Posterior cingulate gyrus (tissue), 11 donors: ENCODE measurements at regions not wholly inside any gene's neighbourhood (a gene's known extent, or its start where the extent isn't known, plus 50 kb on each side); places are given as distances from the start of the nearest gene placed in this dataset.
"Not testable (repeated sequence)": the region's sequence is repeated elsewhere in the genome, so short reads cannot be mapped to it uniquely, and the experiment has no call there.

Experiments used
- DNase-seq, 10 donors: peaks; one replicate each; pipeline versions ENCODE4 v3.0.0 to v3.0.0-alpha.2; 2020 to 2021; ENCODE audit warnings: mixed read lengths in 3 of 10
- intact Hi-C: fragments of 100-400 bp; cut with DNase I; formaldehyde crosslinking; loops from one replicate; pipeline ENCODE4 v1.15.1; 2023

DNA sequence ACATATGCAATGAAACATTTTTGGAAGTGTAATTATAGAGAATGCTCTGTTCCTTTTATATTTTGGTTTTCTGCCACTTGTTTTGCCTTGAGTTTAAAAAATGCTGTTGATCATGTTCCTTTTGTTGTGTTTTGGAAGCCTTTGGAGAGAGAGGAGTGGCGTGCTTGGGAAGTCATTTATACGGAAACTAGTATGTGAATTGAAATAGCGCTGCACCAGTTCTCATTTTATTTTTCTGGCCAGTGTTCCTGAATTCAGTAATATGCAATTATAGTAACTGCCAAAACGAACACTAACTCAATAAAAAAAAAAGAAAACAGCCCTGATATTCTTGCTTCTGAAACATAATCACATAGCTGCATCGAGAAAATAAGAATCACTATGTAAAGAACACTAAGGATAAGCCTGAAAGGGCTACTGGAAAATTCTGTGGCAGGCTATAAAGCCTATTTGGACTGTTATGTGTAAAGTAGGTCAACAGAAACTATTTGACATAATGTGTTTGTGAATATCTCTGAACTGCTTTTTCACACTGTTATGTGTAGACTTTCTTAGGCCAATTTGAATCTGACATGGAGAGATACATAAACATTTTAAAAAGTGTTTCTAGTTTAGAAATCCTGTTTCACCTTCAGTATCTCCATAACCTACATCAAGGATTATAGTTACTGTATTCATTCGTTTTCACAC, 742.0 kb downstream of the KCNT2 start:
- intact Hi-C loops, result no loop called here
- DNase-seq, result no peak

DNA sequence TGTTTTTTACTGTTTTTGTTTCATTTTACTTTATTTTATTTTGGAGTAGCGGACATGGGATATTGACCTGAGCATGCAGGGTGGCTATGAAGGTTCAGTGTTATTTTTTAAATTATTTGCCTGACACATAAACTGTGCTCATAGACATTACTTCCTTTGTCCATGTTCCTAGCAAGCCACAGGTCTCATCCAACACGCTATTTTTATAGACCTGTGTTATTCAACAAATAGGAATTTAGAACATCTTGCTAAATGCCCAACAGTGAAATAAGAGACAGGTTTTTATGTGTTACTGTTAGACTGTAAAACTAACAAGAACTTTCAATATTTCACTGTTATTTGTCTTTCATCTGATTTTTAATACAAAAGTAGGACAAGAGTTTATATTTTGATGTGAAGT, 756.4 kb downstream of the KCNT2 start:
- no peak for DNase-seq
- intact Hi-C loops, result no loop called here

DNA sequence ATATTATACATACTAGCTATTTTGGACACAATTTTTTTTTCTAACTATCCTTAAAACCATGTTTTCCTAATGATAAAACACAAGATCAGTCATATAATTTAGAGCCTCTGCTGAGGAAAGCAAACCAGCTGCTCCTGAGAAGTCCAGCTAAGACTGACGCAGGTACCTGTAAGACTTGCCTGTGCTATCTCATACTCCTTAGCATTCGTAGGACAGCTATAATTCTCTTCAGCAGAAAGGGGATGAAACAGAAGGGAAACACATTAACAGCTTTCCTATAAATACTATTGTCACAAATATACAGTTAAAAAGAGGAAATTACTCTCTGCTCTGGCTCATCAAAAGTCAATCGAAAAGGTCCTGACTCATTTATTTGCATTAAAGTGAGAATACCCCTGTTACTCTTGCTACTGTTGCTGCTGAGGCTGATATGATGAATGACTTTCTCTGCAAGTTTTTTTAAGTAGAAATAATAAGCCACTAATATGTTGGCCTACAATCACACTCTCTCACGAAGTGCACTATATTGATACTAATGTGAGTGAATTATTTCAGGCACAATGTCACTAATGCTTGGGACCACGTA, 757.1 kb downstream of the KCNT2 start:
- intact Hi-C loops, result no loop called here
- no peak for DNase-seq

DNA sequence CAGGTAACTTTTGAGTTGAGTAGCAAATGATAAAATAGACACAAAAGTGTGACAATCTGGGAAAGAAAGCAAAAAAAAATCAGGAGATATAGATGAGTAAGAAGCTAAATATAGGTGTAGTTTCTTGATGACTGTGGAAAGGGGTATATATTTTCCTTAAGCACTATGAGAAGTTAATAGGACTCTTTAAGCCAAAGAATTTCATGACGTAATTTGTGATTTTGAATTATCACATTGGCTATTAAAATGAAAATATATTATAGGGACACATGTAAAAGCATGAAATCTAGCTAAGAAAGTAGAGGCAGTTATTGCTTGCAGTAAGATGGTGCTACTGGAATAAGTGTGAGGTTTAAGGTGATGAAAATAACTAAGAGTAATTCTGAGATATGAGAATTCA, 759.1 kb downstream of the KCNT2 start:
- DNase-seq, result no peak

DNA sequence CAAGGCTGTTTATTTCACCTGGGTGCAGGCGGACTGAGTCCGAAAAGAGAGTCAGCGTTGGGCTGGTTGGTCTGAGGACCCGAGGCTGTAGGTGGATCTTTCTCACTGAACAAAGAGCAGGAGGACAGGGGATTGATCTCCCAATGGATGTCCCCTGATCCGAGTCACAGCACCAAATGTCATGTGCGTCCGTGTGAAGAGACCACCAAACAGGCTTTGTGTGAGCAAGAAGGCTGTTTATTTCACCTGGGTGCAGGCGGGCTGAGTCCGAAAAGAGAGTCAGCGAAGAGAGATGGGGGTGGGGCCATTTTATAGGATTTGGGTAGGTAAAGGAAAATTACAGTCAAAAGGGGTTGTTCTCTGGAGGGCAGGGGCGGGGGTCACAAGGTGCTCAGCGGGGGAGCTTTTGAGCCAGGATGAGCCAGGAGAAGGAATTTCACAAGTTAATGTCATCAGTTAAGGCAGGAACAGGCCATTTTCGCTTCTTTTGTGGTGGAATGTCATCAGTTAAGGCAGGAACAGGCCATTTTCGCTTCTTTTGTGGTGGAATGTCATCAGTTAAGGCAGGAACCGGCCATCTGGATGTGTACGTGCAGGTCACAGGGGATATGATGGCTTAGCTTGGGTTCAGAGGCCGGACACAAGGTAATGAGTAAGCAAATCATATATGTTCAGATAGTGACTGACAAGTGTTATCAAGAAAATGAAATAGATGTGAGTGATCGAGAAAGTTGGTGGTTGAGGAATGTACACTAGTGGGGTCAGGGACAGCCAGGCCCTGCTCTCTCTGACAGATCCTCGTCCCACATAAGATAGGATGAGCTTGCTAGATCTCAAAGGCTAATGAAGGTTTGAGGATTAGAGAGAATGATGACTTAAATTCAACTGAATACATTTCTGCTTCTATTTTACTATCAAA, 760.0 kb downstream of the KCNT2 start:
- intact Hi-C loops, result not testable (repeated sequence)

More for the DNA sequence above, 759.1 kb downstream of the KCNT2 start:
- intact Hi-C loops, result no loop called here

DNA sequence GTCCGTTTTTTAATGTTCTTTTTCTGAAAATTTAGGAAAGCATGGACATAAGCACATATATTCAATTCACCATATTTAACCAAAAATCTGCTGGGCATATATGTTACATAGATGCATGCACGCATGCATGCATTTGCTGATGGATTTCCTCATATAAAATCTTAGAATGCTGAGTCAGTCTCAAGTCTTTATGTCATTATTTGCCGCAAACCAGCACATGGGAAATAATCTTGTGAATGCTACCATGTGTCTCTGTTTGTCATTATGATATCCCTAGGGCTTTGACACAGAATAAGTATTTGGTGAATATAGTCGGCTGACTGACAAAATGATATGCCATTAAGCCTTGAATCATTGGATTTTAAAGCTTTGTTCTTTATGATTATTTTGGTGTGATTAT, 776.5 kb downstream of the KCNT2 start:
- DNase-seq, result no peak
- intact Hi-C loops, result no loop called here

More for the DNA sequence above, 760.0 kb downstream of the KCNT2 start:
- DNase-seq, result peak in 1 of 10 donors; percentile 18

DNA sequence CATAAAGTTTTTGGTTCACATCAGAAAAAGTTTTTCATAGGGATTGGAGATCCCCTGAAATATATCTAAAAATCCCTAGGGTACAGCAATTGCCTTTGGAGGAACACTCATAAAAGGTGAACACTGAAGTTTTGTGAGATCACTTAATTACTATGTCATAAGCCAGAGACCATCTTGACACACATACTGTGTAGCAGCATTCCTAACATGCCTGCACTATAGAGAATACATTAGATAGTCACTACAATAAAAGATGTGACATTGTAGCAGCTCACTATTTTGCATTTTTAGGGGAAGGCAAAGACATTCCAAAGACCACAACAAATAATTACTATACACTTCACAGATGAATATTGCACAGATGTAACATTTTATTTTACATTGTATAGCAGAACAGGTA, 779.9 kb downstream of the KCNT2 start:
- intact Hi-C loops, result no loop called here
- no peak for DNase-seq

DNA sequence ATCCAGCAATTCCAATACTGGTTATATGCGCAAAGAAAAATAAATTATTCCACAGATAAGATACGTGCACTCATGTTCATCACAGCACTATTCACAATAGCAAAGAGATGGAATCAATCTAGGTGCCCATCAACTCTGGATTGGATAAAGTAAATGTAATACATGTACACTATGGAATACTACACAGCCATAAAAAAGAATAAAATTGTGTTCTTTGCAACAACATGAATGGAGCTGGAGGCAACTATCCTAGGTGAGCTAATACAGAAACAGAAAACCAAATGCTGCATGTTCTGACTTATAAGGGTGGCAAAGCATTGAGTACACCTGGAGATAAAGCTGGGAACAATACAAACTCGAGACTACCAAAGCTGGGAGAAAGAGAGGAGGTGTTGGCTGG, 787.3 kb downstream of the KCNT2 start:
- intact Hi-C loops, result no loop called here
- DNase-seq, result no peak

DNA sequence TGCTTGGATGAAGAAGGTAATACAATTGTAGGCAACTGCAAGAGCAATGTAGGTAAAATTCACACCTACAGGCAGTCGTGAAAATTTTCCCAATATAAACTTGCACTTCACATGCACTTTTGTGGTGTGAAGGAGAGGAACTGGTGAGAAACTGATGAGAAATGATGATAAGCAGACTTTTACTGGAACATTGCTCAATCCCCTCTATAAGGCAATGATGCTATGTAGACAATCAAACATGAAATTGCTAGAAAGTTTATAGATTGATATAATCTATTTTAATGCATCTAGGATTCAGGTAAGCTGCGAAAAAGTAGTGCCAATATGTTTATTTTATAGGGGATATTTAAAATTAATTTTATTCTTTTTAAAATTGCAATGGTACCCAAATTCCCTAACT, 802.2 kb downstream of the KCNT2 start:
- DNase-seq, result no peak
- intact Hi-C loops, result no loop called here

DNA sequence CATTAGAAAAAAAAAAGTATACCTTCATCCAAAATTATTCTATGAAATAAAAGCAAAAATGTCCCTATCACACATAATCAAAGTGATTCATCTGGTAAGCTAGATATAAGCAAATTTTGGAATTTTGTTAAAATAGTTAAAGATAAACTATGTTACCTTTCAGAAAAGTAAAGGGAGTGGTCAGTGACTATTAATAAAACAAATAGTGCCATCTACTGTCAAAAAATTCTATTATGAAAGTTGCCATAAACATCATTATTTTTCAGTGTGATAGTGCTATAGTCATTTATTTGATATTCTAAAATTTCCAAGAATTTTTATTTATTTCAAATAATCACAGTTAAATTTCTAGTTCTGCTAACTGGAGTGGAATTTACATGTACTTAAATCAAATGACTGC, 803.7 kb downstream of the KCNT2 start:
- no peak for DNase-seq
- intact Hi-C loops, result no loop called here

DNA sequence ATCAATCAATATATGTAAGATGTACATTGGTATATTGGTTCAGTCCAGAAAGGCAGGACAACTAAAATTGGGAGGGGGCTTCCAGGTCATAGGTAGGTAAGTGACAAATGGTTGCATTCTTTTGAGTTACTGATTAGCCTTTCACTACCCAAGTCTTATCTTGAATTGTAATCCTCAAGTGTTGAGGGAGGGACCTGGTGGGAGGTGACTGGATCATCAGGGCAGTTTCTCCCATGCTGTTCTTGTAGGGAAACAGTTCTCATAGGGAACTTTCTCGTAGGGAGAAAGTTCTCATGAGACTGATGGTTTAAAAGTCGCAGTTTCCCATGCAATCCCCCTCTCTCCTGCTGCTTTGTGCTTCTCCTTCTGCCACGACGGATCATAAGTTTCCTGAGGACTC, 809.2 kb downstream of the KCNT2 start:
- DNase-seq, result no peak
- intact Hi-C loops, result no loop called here

DNA sequence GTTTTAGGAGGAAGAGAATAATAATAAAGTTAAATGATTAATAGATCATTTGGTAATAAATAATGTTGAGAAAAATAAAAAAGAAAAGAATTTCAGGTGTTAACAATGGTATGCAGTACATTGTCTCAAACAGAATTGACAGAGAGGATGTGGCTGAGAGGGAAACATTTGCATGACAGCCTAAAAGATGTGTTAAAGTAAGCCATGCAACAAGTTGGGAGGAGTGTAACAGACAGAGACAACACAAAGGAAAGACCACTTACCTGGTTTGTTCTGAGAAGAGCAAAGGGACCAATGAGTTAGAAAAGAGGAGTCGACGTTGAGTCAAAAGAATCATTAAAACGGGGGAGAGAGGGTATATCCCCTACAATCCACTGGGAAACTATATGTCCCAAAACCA, 814.0 kb downstream of the KCNT2 start:
- DNase-seq, result no peak
- intact Hi-C loops, result no loop called here

DNA sequence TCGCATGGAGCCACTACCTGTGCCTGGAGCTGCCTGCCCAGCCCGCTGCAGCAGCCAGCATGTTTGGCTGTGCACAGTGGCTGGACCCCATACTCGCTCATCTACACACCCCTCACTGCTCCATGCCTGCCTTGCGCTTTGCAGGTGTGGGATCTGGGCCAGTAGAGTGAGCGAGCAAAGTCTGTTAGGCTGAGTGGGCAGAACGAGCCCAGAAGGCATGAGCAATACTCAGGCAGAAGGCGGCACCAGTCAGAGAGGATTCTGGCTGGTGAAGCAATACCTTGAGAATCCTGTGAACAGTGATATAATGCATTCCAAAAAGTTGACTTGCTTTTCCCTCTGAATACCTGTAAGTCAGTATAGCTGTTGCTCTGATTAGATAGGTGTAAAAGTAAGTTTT, 816.4 kb downstream of the KCNT2 start:
- peak in 4 of 10 donors; percentile 19 to 80 (median 70) for DNase-seq
- intact Hi-C loops, result no loop called here

DNA sequence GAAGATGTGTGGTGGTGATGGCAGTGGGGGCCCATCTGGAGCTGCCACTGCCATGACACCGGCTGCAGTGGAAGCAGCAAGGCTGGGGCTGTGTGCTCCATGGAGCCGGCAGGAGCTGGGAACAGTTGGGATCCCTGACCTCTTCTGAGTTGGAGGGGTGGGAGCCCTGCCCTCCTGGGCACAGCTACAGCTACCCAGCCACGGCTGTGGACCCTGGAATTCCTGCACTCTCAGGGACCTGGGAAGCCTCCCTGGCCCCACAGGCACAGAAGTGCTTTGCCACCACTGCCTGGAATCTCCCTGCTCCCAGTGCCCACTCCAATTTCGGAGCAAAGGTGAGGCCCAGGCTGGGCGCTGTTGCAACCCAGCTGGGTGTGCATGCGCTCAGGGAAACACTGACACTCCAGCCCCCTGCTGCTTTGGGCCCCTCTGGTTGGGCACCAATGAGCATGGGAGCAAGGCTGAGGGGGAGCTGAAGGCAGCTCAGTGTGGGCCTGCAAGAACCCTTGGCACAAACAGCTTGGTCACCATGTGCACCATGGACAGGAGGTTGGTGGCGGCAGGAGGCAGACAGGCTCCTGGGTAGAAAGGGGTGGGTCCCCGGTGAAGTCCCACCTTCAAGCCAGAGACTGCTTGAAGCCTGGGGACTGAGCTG, 817.6 kb downstream of the KCNT2 start:
- peak in 3 of 10 donors; percentile 61 to 65 (median 62) for DNase-seq
- intact Hi-C loops, result no loop called here

DNA sequence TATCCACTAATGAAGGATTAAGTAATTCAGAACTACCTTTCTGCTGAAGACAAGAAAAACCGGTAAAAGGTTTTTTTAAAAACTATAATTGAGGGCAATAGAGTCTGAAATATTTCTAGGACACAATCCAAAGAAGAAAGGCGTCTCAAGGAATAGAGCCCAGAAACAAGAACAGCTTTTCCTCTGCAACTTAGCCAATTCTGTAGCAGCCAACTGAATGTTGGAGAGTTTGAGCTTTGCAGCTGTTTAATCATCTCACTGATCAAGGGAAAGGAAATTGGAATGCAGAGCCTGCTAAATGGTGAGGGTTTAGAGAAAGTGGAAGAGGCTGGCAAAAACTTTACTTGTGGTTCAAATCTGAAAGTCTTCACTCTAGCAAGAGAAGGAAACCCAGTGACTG, 818.9 kb downstream of the KCNT2 start:
- no peak for DNase-seq
- intact Hi-C loops, result no loop called here

DNA sequence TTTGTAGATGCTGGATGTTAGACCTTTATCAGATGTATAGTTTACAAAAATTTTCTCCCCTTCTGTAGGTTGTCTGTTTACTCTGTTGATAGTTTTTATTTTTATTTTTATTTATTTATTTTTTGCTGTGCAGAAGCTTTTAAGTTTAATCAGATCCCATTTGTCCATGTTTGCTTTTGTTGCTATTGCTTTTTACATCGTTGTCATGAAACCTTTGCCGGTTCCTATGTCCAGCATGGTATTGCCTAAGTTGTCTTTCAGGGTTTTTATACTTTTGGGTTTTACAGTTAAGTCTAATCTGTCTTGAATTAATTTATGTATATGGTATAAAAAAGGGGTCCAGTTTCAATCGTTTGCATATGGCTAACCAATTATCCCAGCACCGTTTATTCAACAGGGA, 819.5 kb downstream of the KCNT2 start:
- no peak for DNase-seq
- intact Hi-C loops, result no loop called here

DNA sequence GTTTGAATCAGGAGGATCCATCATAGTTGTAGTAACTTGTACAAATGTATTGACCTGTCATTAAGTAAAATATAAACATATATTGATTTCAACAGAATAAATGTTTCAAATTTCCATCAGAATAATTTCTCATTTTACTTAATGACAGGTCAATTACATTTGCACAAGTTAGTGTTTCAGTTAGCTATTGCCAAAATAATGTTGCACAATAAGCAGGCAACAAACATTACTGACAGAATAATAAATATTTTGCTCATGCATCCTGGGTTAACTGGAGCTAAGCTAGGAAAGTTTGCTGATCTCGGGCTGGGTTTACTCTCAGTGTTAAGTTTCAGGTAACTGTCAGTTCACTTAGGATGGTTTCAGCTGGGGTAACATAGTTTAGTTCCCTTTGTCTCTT, 822.4 kb downstream of the KCNT2 start:
- intact Hi-C loops, result no loop called here
- no peak for DNase-seq

DNA sequence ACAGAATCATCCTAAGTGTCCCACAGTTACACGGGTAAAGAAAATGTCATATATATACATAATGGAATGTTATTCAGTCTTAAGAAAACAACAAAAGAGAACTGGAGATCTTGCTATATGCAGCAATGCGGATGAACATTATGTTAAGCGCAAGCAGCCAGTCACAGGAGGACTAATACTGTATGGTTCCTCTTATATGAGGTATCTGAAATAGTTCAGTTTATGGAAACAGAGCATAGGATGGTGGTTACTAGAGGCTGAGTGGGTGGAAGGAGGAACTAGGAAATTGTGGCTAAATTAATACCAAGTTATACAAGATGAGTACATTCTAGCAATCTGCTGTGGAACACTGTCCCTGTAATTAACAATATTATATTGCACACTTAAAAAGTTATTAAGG, 834.3 kb downstream of the KCNT2 start:
- intact Hi-C loops, result no loop called here
- no peak for DNase-seq

DNA sequence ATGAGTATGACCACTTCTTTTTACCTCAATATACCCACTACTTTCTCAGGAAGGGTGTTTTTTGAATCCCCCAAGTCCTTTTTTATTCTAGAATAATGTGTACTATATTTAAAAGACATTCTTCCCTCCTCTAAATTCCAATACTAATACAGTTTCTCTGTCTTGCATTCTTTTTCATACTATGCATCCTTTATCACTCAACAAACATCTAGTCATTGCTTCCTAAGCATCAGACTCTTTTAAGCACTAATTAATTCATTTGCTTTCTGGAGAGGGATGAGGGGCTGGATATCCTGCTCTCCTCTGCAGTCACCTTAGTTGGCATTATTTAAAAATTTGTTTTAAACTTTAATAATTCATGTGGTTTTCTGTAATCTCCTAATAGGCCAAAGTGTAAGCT, 838.8 kb downstream of the KCNT2 start:
- intact Hi-C loops, result no loop called here

DNA sequence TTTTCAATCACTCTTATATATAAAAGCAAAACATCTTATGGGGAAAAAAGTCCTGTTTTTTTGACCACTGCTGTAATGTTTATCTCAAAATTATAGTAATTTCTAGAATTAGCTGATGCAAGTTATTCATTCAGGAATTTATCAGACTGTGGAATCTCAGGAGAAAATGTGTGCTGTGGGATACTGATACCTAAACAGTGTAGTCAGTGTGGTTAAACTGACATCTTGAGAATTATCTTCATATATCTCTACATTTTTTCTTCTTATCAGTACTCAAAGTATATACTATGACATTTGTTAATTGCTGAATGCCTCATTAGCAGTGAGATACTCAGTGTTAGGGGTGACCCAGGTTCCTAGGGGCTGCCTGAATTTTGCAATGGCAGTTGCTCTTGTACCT, 839.3 kb downstream of the KCNT2 start:
- DNase-seq, result no peak
- intact Hi-C loops, result no loop called here

More for the DNA sequence above, 838.8 kb downstream of the KCNT2 start:
- no peak for DNase-seq

DNA sequence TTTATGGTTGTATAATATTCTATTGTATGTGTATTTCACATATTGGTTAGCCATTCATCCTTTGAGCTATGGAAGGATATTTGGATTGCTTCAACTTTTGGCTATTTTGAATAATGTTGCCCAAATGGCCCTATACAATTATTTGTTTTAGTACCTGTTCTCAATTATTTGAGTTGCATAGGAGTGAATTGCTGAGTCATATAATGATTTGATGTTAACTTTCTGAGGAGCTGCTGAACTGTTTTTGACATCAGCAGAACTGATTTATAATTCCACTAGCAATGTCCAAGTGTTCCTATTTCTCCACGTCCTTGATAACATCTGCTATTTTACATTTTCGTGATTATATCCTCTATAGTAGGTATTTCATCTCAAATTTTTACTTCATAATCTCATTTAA, 839.9 kb downstream of the KCNT2 start:
- no peak for DNase-seq
- intact Hi-C loops, result no loop called here
